H9 (cell line): ENCODE measurements at regions not wholly inside any gene's neighbourhood (a gene's known extent, or its start where the extent isn't known, plus 50 kb on each side); places are given as distances from the start of the nearest gene placed in this dataset.

Source experiments
- DNase-seq: peaks from one replicate; pipeline ENCODE4 v3.0.0-alpha.2; 2017
- H2AFZ ChIP-seq: one replicate; pipeline ENCODE4 v1.6.1; 2013; ENCODE audit warnings: mild to moderate bottlenecking, low read length, control low read depth, moderate library complexity
- H2AK5ac ChIP-seq: 2 replicates; pipeline ENCODE4 v1.6.1; 2013; ENCODE audit warnings: low read length, control low read depth, mixed read lengths; ENCODE audit not compliant: insufficient read length
- H2BK120ac ChIP-seq: one replicate; pipeline ENCODE4 v1.6.1; 2013; ENCODE audit warnings: low read depth, mild to moderate bottlenecking, low read length, control low read depth, inconsistent platforms; ENCODE audit not compliant: poor library complexity, severe bottlenecking
- H2BK12ac ChIP-seq: 2 replicates; pipeline ENCODE4 v1.6.1; 2013; ENCODE audit warnings: low read length, control low read depth, mixed read lengths, low read depth; ENCODE audit not compliant: insufficient read length
- H2BK15ac ChIP-seq: 2 replicates; pipeline ENCODE4 v1.6.1; 2013; ENCODE audit warnings: low read depth, low read length, control low read depth
- H2BK20ac ChIP-seq: one replicate; pipeline ENCODE4 v1.6.1; 2013; ENCODE audit warnings: low read depth, mild to moderate bottlenecking, low read length, control low read depth, inconsistent platforms; ENCODE audit not compliant: poor library complexity, severe bottlenecking
- H2BK5ac ChIP-seq: 2 replicates; pipeline ENCODE4 v1.6.1; 2013; ENCODE audit warnings: low read length, control low read depth, mixed read lengths; ENCODE audit not compliant: insufficient read length
- H3K14ac ChIP-seq: 2 replicates; pipeline ENCODE4 v1.6.1; 2013; ENCODE audit warnings: low read length, control low read depth; ENCODE audit not compliant: insufficient read depth
- H3K18ac ChIP-seq: 2 replicates; pipeline ENCODE4 v1.6.1; 2013; ENCODE audit warnings: low read depth, mild to moderate bottlenecking, mixed read lengths, low read length, control low read depth; ENCODE audit not compliant: insufficient read length
- H3K23ac ChIP-seq: 2 replicates; pipeline ENCODE4 v1.6.1; 2013; ENCODE audit warnings: low read length, control low read depth, mixed read lengths, low read depth; ENCODE audit not compliant: insufficient read length
- H3K23me2 ChIP-seq: 2 replicates; pipeline ENCODE4 v1.6.1; 2013; ENCODE audit warnings: low read depth, mild to moderate bottlenecking, mixed read lengths, low read length, control low read depth; ENCODE audit not compliant: insufficient read length, poor library complexity, severe bottlenecking
- H3K27ac ChIP-seq: 2 replicates; pipeline ENCODE4 v1.5.1; 2013; ENCODE audit warnings: low read length, control low read depth, mixed read lengths, low read depth; ENCODE audit not compliant: insufficient read length
- H3K27me3 ChIP-seq: 2 replicates; pipeline ENCODE4 v1.6.1; 2013; ENCODE audit warnings: low read length, control low read depth, inconsistent platforms; ENCODE audit not compliant: insufficient read depth
- H3K4ac ChIP-seq: 2 replicates; pipeline ENCODE4 v1.6.1; 2013; ENCODE audit warnings: low read depth, mild to moderate bottlenecking, control low read depth, inconsistent platforms, low read length, moderate library complexity
- H3K4me1 ChIP-seq: 2 replicates; pipeline ENCODE4 v1.6.1; 2013; ENCODE audit warnings: low read length, control low read depth, inconsistent platforms; ENCODE audit not compliant: insufficient read depth
- H3K4me2 ChIP-seq: 2 replicates; pipeline ENCODE4 v1.6.1; 2013; ENCODE audit warnings: low read length, control low read depth, mixed read lengths; ENCODE audit not compliant: insufficient read length, insufficient read depth
- H3K56ac ChIP-seq: 2 replicates; pipeline ENCODE4 v1.6.1; 2013; ENCODE audit warnings: low read depth, mild to moderate bottlenecking, mixed read lengths, low read length, control low read depth; ENCODE audit not compliant: insufficient read length
- H3K79me1 ChIP-seq: 2 replicates; pipeline ENCODE4 v1.6.1; 2013; ENCODE audit warnings: low read depth, mild to moderate bottlenecking, moderate library complexity, low read length, control low read depth, inconsistent platforms; ENCODE audit not compliant: insufficient read depth, poor library complexity, severe bottlenecking
- H3K79me2 ChIP-seq: 2 replicates; pipeline ENCODE4 v1.6.1; 2013; ENCODE audit warnings: low read length, control low read depth, inconsistent platforms; ENCODE audit not compliant: insufficient read depth
- H3K9ac ChIP-seq: 2 replicates; pipeline ENCODE4 v1.6.1; 2013; ENCODE audit warnings: low read length, control low read depth, mixed read lengths; ENCODE audit not compliant: insufficient read length; ENCODE audit errors: extremely low read depth
- H3K9me3 ChIP-seq: one replicate; pipeline ENCODE4 v1.6.1; 2013; ENCODE audit warnings: low read depth, low read length, inconsistent platforms; ENCODE audit not compliant: control insufficient read depth
- H3T11ph ChIP-seq: one replicate; pipeline ENCODE4 v1.6.1; 2013; ENCODE audit warnings: mild to moderate bottlenecking, low read length, control low read depth, inconsistent platforms
- H4K20me1 ChIP-seq: one replicate; pipeline ENCODE4 v1.6.1; 2013; ENCODE audit not compliant: control insufficient read depth, insufficient read length, insufficient read depth
- H4K5ac ChIP-seq: 2 replicates; pipeline ENCODE4 v1.6.1; 2013; ENCODE audit warnings: low read depth, mild to moderate bottlenecking, mixed read lengths, low read length, control low read depth; ENCODE audit not compliant: insufficient read length
- H4K8ac ChIP-seq: replicated peaks from 2 replicates; pipeline ENCODE4 v1.6.1; 2013; ENCODE audit warnings: low read length, control low read depth, mixed read lengths, low read depth; ENCODE audit not compliant: insufficient read length
- H4K91ac ChIP-seq: 2 replicates; pipeline ENCODE4 v1.6.1; 2013; ENCODE audit warnings: low read depth, mild to moderate bottlenecking, moderate library complexity, mixed read lengths, low read length, control low read depth; ENCODE audit not compliant: insufficient read length
- H3K27ac Mint-ChIP-seq, 3 experiments: 2 replicates in 2 of 3; 3 replicates in 1 of 3; pipeline ENCODE4 v1.8.0; 2020 to 2021; ENCODE audit warnings: mixed read lengths in 3 of 3, mild to moderate bottlenecking in 1 of 3, moderate library complexity in 1 of 3
- H3K27me3 Mint-ChIP-seq: 2 replicates; pipeline ENCODE4 v1.8.0; 2021; ENCODE audit warnings: low read depth, mild to moderate bottlenecking, moderate library complexity, mixed read lengths
- H3K36me3 Mint-ChIP-seq, 3 experiments: 2 replicates in 2 of 3; 3 replicates in 1 of 3; pipeline ENCODE4 v1.8.0; 2020 to 2021; ENCODE audit warnings: low read depth in 3 of 3, mixed read lengths in 3 of 3; ENCODE audit not compliant: insufficient read depth in 1 of 3
- H3K4me1 Mint-ChIP-seq, 2 experiments: 2 replicates each; pipeline ENCODE4 v1.8.0; 2020; ENCODE audit warnings: mixed read lengths in 2 of 2
- H3K4me3 Mint-ChIP-seq, 2 experiments: 2 replicates in 1 of 2; 3 replicates in 1 of 2; pipeline ENCODE4 v1.8.0; 2020 to 2021; ENCODE audit warnings: mild to moderate bottlenecking in 2 of 2, mixed read lengths in 2 of 2, moderate library complexity in 1 of 2
- H3K9me3 Mint-ChIP-seq, 2 experiments: 2 replicates in 1 of 2; 3 replicates in 1 of 2; pipeline ENCODE4 v1.8.0; 2020; ENCODE audit warnings: mild to moderate bottlenecking in 2 of 2, mixed read lengths in 2 of 2, moderate library complexity in 1 of 2
- CTCF ChIP-seq: fragments of 200-600 bp; sonication (generic); conservative IDR thresholded peaks from 3 replicates; pipeline ENCODE4 v1.8.0; 2021; ENCODE audit warnings: antibody characterized with exemption, mild to moderate bottlenecking
- WGBS: extraction: QIAGEN DNeasy Blood & Tissue Kit; methylation state at CpG from one replicate; pipeline ENCODE4 v1.1.7; 2013; ENCODE audit warnings: missing lambda C conversion rate, low lambda C conversion rate, mixed read lengths; ENCODE audit not compliant: insufficient read length; ENCODE audit errors: extremely low coverage; 5-methylcytosine and 5-hydroxymethylcytosine counted together

GRCh38 chr12:46523446-46523845 lies 150.9 kb upstream of the SLC38A2 start:
- H3K23ac ChIP-seq: no peak overlapping the region
- no peak overlapping the region for H3K4me3 Mint-ChIP-seq
- no peak overlapping the region for H4K8ac ChIP-seq
- no peak for TF ChIP-seq CTCF
- no peaks in the 10 kb centered on the region for H3K23me2 ChIP-seq
- H3K27ac ChIP-seq: no peak overlapping the region
- H2BK12ac ChIP-seq: no peak overlapping the region
- H3K56ac ChIP-seq: no peak overlapping the region
- H3K4me1 ChIP-seq: no peaks in the 10 kb centered on the region; the same call in 1 of the 2 replicates
- no peaks in the 10 kb centered on the region for H4K20me1 ChIP-seq
- H3K4ac ChIP-seq: no peak overlapping the region
- no peak overlapping the region for H3K27ac Mint-ChIP-seq
- H2BK20ac ChIP-seq: no peak overlapping the region
- no peak overlapping the region for H2AFZ ChIP-seq
- no peaks in the 10 kb centered on the region for H3K79me2 ChIP-seq
- H3K9me3 ChIP-seq: no peaks in the 10 kb centered on the region
- peaks cover 15% of the 10 kb centered on the region in 2 experiments for H3K4me1 Mint-ChIP-seq
- H3K27me3 ChIP-seq: no peaks in the 10 kb centered on the region
- H2BK120ac ChIP-seq: no peak overlapping the region
- no peak for DNase-seq
- H3K9me3 Mint-ChIP-seq: peaks cover 5% of the 10 kb centered on the region in 2 experiments; a peak in 4 of 5 replicates
- no peak overlapping the region for H3K9ac ChIP-seq
- H3K27me3 Mint-ChIP-seq: no peaks in the 10 kb centered on the region; the same call in 1 of the 2 replicates
- no peak overlapping the region for H3K4me2 ChIP-seq
- no peak overlapping the region for H4K91ac ChIP-seq
- H2BK15ac ChIP-seq: no peak overlapping the region
- no CpG with 5 or more reads among the region's 2 CpGs for WGBS
- no peak overlapping the region for H3T11ph ChIP-seq
- H2BK5ac ChIP-seq: no peak overlapping the region
- no peak overlapping the region for H3K14ac ChIP-seq
- no peaks in the 10 kb centered on the region for H3K79me1 ChIP-seq
- H3K36me3 Mint-ChIP-seq: peaks cover 0 to 12% (median 4%) of the 10 kb centered on the region in 3 experiments; a peak in 3 of 7 replicates
- H3K18ac ChIP-seq: no peak overlapping the region
- H4K5ac ChIP-seq: no peak overlapping the region
- H2AK5ac ChIP-seq: no peak overlapping the region
